H1 (cell line): ENCODE measurements at regions not wholly inside any gene's neighbourhood (a gene's known extent, or its start where the extent isn't known, plus 50 kb on each side); places are given as distances from the start of the nearest gene placed in this dataset.

Experiments
- CTCF ChIA-PET: fragments of 300-600 bp; sonication (Branson Sonifier 250); formaldehyde crosslinking; loops from one replicate; lab custom pipeline; 2021; ENCODE audit not compliant: partially characterized antibody; lab: Charles Lee
- POLR2A ChIA-PET: fragments of 300-600 bp; sonication (Branson Sonifier 250); formaldehyde crosslinking; loops from one replicate; lab custom pipeline; 2021; ENCODE audit warnings: inconsistent platforms; ENCODE audit not compliant: partially characterized antibody; lab: Charles Lee
- DNase-seq, 2 experiments: peaks; one replicate each; pipeline versions ENCODE4 v3.0.0 to v3.0.0-alpha.2; 2010 to 2022; ENCODE audit warnings: low spot score in 2 of 2, low read depth in 1 of 2, mixed read lengths in 1 of 2
- FAIRE-seq: peaks from 2 replicates; lab custom pipeline; 2011; peaks lifted over from hg19 to GRCh38; lab: Jason Lieb, UNC
- H2AFZ ChIP-seq: 2 replicates; pipeline ENCODE4 v1.8.1; 2012; ENCODE audit warnings: low read length, inconsistent platforms
- H2AK5ac ChIP-seq: 2 replicates; pipeline ENCODE4 v1.6.1; 2013; ENCODE audit warnings: low read depth, low read length
- H2BK120ac ChIP-seq: replicated peaks from 2 replicates; pipeline ENCODE3; 2013; ENCODE audit warnings: low read depth, low read length, inconsistent platforms
- H2BK12ac ChIP-seq: 2 replicates; pipeline ENCODE4 v1.6.1; 2013; ENCODE audit warnings: low read depth, low read length
- H2BK15ac ChIP-seq: 2 replicates; pipeline ENCODE4 v1.6.1; 2013; ENCODE audit warnings: low read length
- H2BK20ac ChIP-seq: 2 replicates; pipeline ENCODE4 v1.6.1; 2013; ENCODE audit warnings: low read length
- H2BK5ac ChIP-seq: 2 replicates; pipeline ENCODE4 v1.6.1; 2013; ENCODE audit warnings: low read depth, low read length
- H3K14ac ChIP-seq: 2 replicates; pipeline ENCODE4 v1.6.1; 2013; ENCODE audit warnings: inconsistent platforms; ENCODE audit not compliant: insufficient read length
- H3K18ac ChIP-seq: 2 replicates; pipeline ENCODE4 v1.6.1; 2013; ENCODE audit warnings: low read length; ENCODE audit errors: extremely low read depth
- H3K23ac ChIP-seq: 2 replicates; pipeline ENCODE4 v1.6.1; 2013; ENCODE audit warnings: inconsistent platforms; ENCODE audit not compliant: insufficient read length
- H3K23me2 ChIP-seq: 2 replicates; pipeline ENCODE4 v1.6.1; 2013; ENCODE audit warnings: low read depth, low read length
- H3K27ac ChIP-seq: 2 replicates; pipeline ENCODE4 v1.6.1; 2011; ENCODE audit warnings: low read depth, low read length, inconsistent platforms
- H3K27me3 ChIP-seq, 4 experiments: replicated peaks in 1 of 4; 1 replicate in 1 of 4; 2 replicates in 3 of 4; pipeline versions ENCODE4 v1.6.1 to v1.8.1; 2011 to 2013; ENCODE audit warnings: low read length in 3 of 4, mild to moderate bottlenecking in 3 of 4, inconsistent platforms in 2 of 4, mixed read lengths in 2 of 4, moderate library complexity in 1 of 4; ENCODE audit not compliant: control insufficient read depth in 3 of 4, insufficient read depth in 3 of 4; ENCODE audit errors: extremely low read depth in 1 of 4
- H3K36me3 ChIP-seq, 4 experiments: 2 replicates each; pipeline versions ENCODE4 v1.6.1 to v1.8.1; 2011 to 2013; ENCODE audit warnings: mild to moderate bottlenecking in 4 of 4, low read length in 3 of 4, moderate library complexity in 2 of 4, control low read depth in 1 of 4, inconsistent platforms in 1 of 4; ENCODE audit not compliant: insufficient read depth in 4 of 4, control insufficient read depth in 2 of 4
- H3K4ac ChIP-seq: replicated peaks from 2 replicates; pipeline ENCODE3; 2013; ENCODE audit warnings: low read length, low read depth, mixed read lengths, inconsistent platforms; ENCODE audit not compliant: insufficient read length
- H3K4me1 ChIP-seq, 4 experiments: replicated peaks in 1 of 4; 1 replicate in 1 of 4; 2 replicates in 3 of 4; pipeline versions ENCODE4 v1.6.1 to v1.8.1; 2011 to 2013; ENCODE audit warnings: low read length in 3 of 4, inconsistent platforms in 2 of 4, mixed read lengths in 1 of 4; ENCODE audit not compliant: insufficient read depth in 4 of 4, control insufficient read depth in 3 of 4
- H3K4me2 ChIP-seq, 2 experiments: 2 replicates each; pipeline versions ENCODE4 v1.6.1 to v1.8.1; 2011 to 2013; ENCODE audit warnings: low read depth in 2 of 2, low read length in 2 of 2, control low read depth in 1 of 2, inconsistent platforms in 1 of 2, mild to moderate bottlenecking in 1 of 2; ENCODE audit not compliant: insufficient read depth in 1 of 2
- H3K4me3 ChIP-seq, 4 experiments: fragments of 200-600, 300-600 bp in 1 of 4; sonication (generic), shearing (Covaris generic), sonication (Bioruptor Twin) in 1 of 4; 2 replicates each; pipeline versions ENCODE4 v1.5.1 to v1.8.1; 2011 to 2016; ENCODE audit warnings: low read length in 4 of 4, low read depth in 3 of 4, control low read depth in 2 of 4, inconsistent platforms in 2 of 4, mild to moderate bottlenecking in 2 of 4, mixed read lengths in 1 of 4, moderate library complexity in 1 of 4; ENCODE audit not compliant: insufficient read depth in 2 of 4; ENCODE audit errors: extremely low read depth in 1 of 4
- H3K56ac ChIP-seq: replicated peaks from 2 replicates; pipeline ENCODE3; 2013; ENCODE audit warnings: low read depth, mild to moderate bottlenecking, mixed read lengths, low read length, inconsistent platforms; ENCODE audit not compliant: insufficient read length
- H3K79me1 ChIP-seq: 2 replicates; pipeline ENCODE4 v1.6.1; 2013; ENCODE audit warnings: low read depth, low read length, control low read depth
- H3K79me2 ChIP-seq, 2 experiments: 2 replicates each; pipeline versions ENCODE4 v1.6.1 to v1.8.1; 2012 to 2013; ENCODE audit warnings: low read length in 2 of 2, mild to moderate bottlenecking in 2 of 2, inconsistent platforms in 1 of 2; ENCODE audit not compliant: insufficient read depth in 2 of 2, control insufficient read depth in 1 of 2
- H3K9ac ChIP-seq, 4 experiments: replicated peaks in 1 of 4; 1 replicate in 1 of 4; 2 replicates in 3 of 4; pipeline versions ENCODE4 v1.6.1 to v1.8.1; 2011 to 2013; ENCODE audit warnings: low read depth in 3 of 4, low read length in 3 of 4, control low read depth in 2 of 4, mild to moderate bottlenecking in 2 of 4, moderate library complexity in 2 of 4, inconsistent platforms in 1 of 4; ENCODE audit errors: extremely low read depth in 1 of 4
- H3K9me3 ChIP-seq, 2 experiments: 2 replicates each; pipeline versions ENCODE4 v1.6.1 to v1.8.1; 2012 to 2013; ENCODE audit warnings: mild to moderate bottlenecking in 2 of 2, moderate library complexity in 2 of 2, control low read depth in 1 of 2, inconsistent platforms in 1 of 2, low read depth in 1 of 2, low read length in 1 of 2, mixed read lengths in 1 of 2; ENCODE audit not compliant: insufficient read depth in 2 of 2
- H4K20me1 ChIP-seq, 2 experiments: replicated peaks in 1 of 2; 2 replicates each; pipeline versions ENCODE3 to v1.8.1; 2011 to 2013; ENCODE audit warnings: inconsistent platforms in 2 of 2, low read length in 2 of 2, mild to moderate bottlenecking in 1 of 2; ENCODE audit not compliant: insufficient read depth in 2 of 2, control insufficient read depth in 1 of 2
- H4K5ac ChIP-seq: 2 replicates; pipeline ENCODE4 v1.6.1; 2013; ENCODE audit warnings: low read length, low read depth, mixed read lengths, inconsistent platforms; ENCODE audit not compliant: insufficient read length
- H4K8ac ChIP-seq: 2 replicates; pipeline ENCODE4 v1.8.0; 2013; ENCODE audit warnings: mild to moderate bottlenecking, moderate library complexity, low read length, inconsistent platforms; ENCODE audit not compliant: insufficient read depth; ENCODE audit errors: extremely low read depth
- H4K91ac ChIP-seq: replicated peaks from 2 replicates; pipeline ENCODE3; 2013; ENCODE audit warnings: low read length, mixed read lengths, inconsistent platforms; ENCODE audit not compliant: insufficient read length
- CHD1 ChIP-seq: IDR thresholded peaks from 2 replicates; pipeline ENCODE4 v1.6.1; 2012; ENCODE audit warnings: low read depth, low read length, improper control_type of control experiment
- CHD2 ChIP-seq: IDR thresholded peaks from 2 replicates; pipeline ENCODE4 v1.6.1; 2012; ENCODE audit warnings: low read length, improper control_type of control experiment
- KDM1A ChIP-seq: fragments of 200-600, 300-600 bp; sonication (generic); IDR thresholded peaks from 2 replicates; pipeline ENCODE4 v1.7.1; 2016; ENCODE audit warnings: mild to moderate bottlenecking, low read length, borderline replicate concordance
- NRF1 ChIP-seq: IDR thresholded peaks from 2 replicates; pipeline ENCODE4 v1.6.1; 2011; ENCODE audit warnings: mild to moderate bottlenecking, low read depth, low read length, improper control_type of control experiment
- RNF2 ChIP-seq: fragments of 200-900, 300-1000 bp; sonication (generic); IDR thresholded peaks from 2 replicates; pipeline ENCODE4 v1.7.1; 2016; ENCODE audit warnings: borderline replicate concordance, low read depth, mild to moderate bottlenecking, antibody characterized with exemption, low read length; ENCODE audit not compliant: poor library complexity, severe bottlenecking; ENCODE audit errors: missing control alignments
- SP2 ChIP-seq: IDR thresholded peaks from 2 replicates; pipeline ENCODE4 v1.6.1; 2012; ENCODE audit warnings: mild to moderate bottlenecking, low read length, inconsistent platforms
- TAF1 ChIP-seq: IDR thresholded peaks from 2 replicates; pipeline ENCODE4 v1.6.1; 2011; ENCODE audit warnings: mild to moderate bottlenecking, low read depth, low read length
- TAF7 ChIP-seq: optimal IDR thresholded peaks from 2 replicates; pipeline ENCODE3; 2011; ENCODE audit warnings: low read depth, mild to moderate bottlenecking, inconsistent platforms, low read length, moderate library complexity, borderline replicate concordance
- ZNF274 ChIP-seq: IDR thresholded peaks from 2 replicates; pipeline ENCODE4 v1.7.0; 2012; ENCODE audit warnings: low read length, borderline replicate concordance; ENCODE audit errors: extremely low read depth
- WGBS, 2 experiments: shearing (Covaris generic) in 1 of 2; methylation state at CpG; one replicate each; pipeline versions ENCODE4 v1.1.6 to v1.1.7; 2013 to 2015; ENCODE audit warnings: low lambda C conversion rate in 2 of 2, mixed read lengths in 2 of 2, inconsistent platforms in 1 of 2, low coverage in 1 of 2, missing lambda C conversion rate in 1 of 2; ENCODE audit not compliant: insufficient replicate concordance in 2 of 2, insufficient coverage in 1 of 2, insufficient read length in 1 of 2; ENCODE audit errors: extremely low coverage in 1 of 2, missing lambda C conversion rate in 1 of 2; 5-methylcytosine and 5-hydroxymethylcytosine counted together
- TF ChIP-seq, protein P1 (sequence below): IDR thresholded peaks from 2 replicates; pipeline ENCODE4 v1.6.1; 2012; ENCODE audit warnings: low read length, inconsistent platforms

GRCh38 chr11:127653076-127653475 is 652.5 kb upstream of the KIRREL3 start:
- Histone ChIP-seq H3K36me3 (no peaks in the 10 kb centered on the region; a peak in 1 of 8 replicates), H3K79me1 (no peaks in the 10 kb centered on the region), H3K4me2 (no peak overlapping the region), H2BK12ac (no peak overlapping the region), H2BK120ac (no peak overlapping the region), H3K4me3 (no peak overlapping the region), H3K27ac (no peak overlapping the region), H4K20me1 (no peaks in the 10 kb centered on the region), H2BK20ac (no peak overlapping the region), H3K27me3 (no peaks in the 10 kb centered on the region), H2BK15ac (no peak overlapping the region), H3K18ac (no peak overlapping the region), H3K23me2 (no peaks in the 10 kb centered on the region), H3K14ac (no peak overlapping the region), H3K79me2 (no peaks in the 10 kb centered on the region), H3K9ac (no peak overlapping the region), H4K91ac (no peak overlapping the region), H3K56ac (no peak overlapping the region), H4K5ac (no peak overlapping the region), H3K4me1 (no peaks in the 10 kb centered on the region; a peak in 1 of 7 replicates), H2AFZ (no peak overlapping the region), H4K8ac (no peak overlapping the region), H2BK5ac (no peak overlapping the region), H3K9me3 (peaks cover 0 to 4% of the 10 kb centered on the region in 2 experiments; a peak in 2 of 4 replicates), H2AK5ac (no peak overlapping the region), H3K23ac (no peak overlapping the region), H3K4ac (no peak overlapping the region)
- ChIA-PET CTCF (no interaction called here), POLR2A (no interaction called here)
- WGBS, 2 experiments = 88% methylated on average over 4 of the region's 4 CpGs; no CpG with 5 or more reads in 1 of the 2 experiments
- FAIRE-seq (no peak), DNase-seq (no peak)
- no peak for TF ChIP-seq RNF2
- no peak for TF ChIP-seq TAF7
- TF ChIP-seq CHD2 = no peak
- TF ChIP-seq, protein P1, sequence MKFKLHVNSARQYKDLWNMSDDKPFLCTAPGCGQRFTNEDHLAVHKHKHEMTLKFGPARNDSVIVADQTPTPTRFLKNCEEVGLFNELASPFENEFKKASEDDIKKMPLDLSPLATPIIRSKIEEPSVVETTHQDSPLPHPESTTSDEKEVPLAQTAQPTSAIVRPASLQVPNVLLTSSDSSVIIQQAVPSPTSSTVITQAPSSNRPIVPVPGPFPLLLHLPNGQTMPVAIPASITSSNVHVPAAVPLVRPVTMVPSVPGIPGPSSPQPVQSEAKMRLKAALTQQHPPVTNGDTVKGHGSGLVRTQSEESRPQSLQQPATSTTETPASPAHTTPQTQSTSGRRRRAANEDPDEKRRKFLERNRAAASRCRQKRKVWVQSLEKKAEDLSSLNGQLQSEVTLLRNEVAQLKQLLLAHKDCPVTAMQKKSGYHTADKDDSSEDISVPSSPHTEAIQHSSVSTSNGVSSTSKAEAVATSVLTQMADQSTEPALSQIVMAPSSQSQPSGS = no peak
- no peak for TF ChIP-seq TAF1
- no peak for TF ChIP-seq SP2
- no peak for TF ChIP-seq CHD1
- TF ChIP-seq ZNF274 = no peak
- TF ChIP-seq NRF1 = no peak
- no peak for TF ChIP-seq KDM1A
